ENCODE measurements at regions not wholly inside any gene's neighbourhood (a gene's known extent, or its start where the extent isn't known, plus 50 kb on each side); places are given as distances from the start of the nearest gene placed in this dataset.
"Not testable (repeated sequence)": the region's sequence is repeated elsewhere in the genome, so short reads cannot be mapped to it uniquely, and the experiment has no call there.

GRCh38 chr11:11010624-11011127 is 152.8 kb upstream of the ZBED5 start:
- DNase-seq (ENCODE audit: low read depth): no peak

GRCh38 chr11:11009179-11009578 is 151.3 kb upstream of the ZBED5 start:
- no peak for DNase-seq (ENCODE audit: low read depth)

GRCh38 chr11:11004069-11004468 is 146.2 kb upstream of the ZBED5 start:
- no peak for DNase-seq (ENCODE audit: low read depth)

- no peak for DNase-seq (ENCODE audit: low read depth)
Measured at GRCh38 chr11:11003226-11003625, 145.4 kb upstream of the ZBED5 start.

GRCh38 chr11:11000579-11001283 is 142.9 kb upstream of the ZBED5 start:
- DNase-seq (ENCODE audit: low read depth): no peak

- DNase-seq (ENCODE audit: low read depth): no peak
Measured at GRCh38 chr11:10998674-10999073, 140.8 kb upstream of the ZBED5 start.

- DNase-seq (ENCODE audit: low read depth): no peak
Measured at GRCh38 chr11:10996678-10997077, 138.8 kb upstream of the ZBED5 start.

- DNase-seq (ENCODE audit: low read depth): no peak
Measured at GRCh38 chr11:10993640-10994039, 135.8 kb upstream of the ZBED5 start.

GRCh38 chr11:10993186-10993585 is 135.3 kb upstream of the ZBED5 start:
- no peak for DNase-seq (ENCODE audit: low read depth)

GRCh38 chr11:10991393-10991792 is 133.5 kb upstream of the ZBED5 start:
- no peak for DNase-seq (ENCODE audit: low read depth)

GRCh38 chr11:10990637-10991193 is 132.9 kb upstream of the ZBED5 start:
- no peak for DNase-seq (ENCODE audit: low read depth)

- no peak for DNase-seq (ENCODE audit: low read depth)
Measured at GRCh38 chr11:10990160-10990559, 132.3 kb upstream of the ZBED5 start.

GRCh38 chr11:10986006-10986405 is 128.2 kb upstream of the ZBED5 start:
- DNase-seq (ENCODE audit: low read depth): no peak

- no peak for DNase-seq (ENCODE audit: low read depth)
Measured at GRCh38 chr11:10984742-10985141, 126.9 kb upstream of the ZBED5 start.

GRCh38 chr11:10984250-10984649 is 126.4 kb upstream of the ZBED5 start:
- no peak for DNase-seq (ENCODE audit: low read depth)

- DNase-seq (ENCODE audit: low read depth): no peak
Measured at GRCh38 chr11:10982704-10983510, 125.1 kb upstream of the ZBED5 start.

- DNase-seq (ENCODE audit: low read depth): no peak
Measured at GRCh38 chr11:10979529-10979928, 121.7 kb upstream of the ZBED5 start.

- no peak for DNase-seq (ENCODE audit: low read depth)
Measured at GRCh38 chr11:10978198-10978597, 120.3 kb upstream of the ZBED5 start.

GRCh38 chr11:10975287-10975721 is 117.5 kb upstream of the ZBED5 start:
- DNase-seq (ENCODE audit: low read depth): no peak

GRCh38 chr11:10973416-10973815 is 115.6 kb upstream of the ZBED5 start:
- DNase-seq (ENCODE audit: low read depth): no peak

- no peak for DNase-seq (ENCODE audit: low read depth)
Measured at GRCh38 chr11:10970926-10971325, 113.1 kb upstream of the ZBED5 start.

- no peak for DNase-seq (ENCODE audit: low read depth)
Measured at GRCh38 chr11:10969387-10969786, 111.5 kb upstream of the ZBED5 start.

- DNase-seq (ENCODE audit: low read depth): not testable (repeated sequence)
Measured at GRCh38 chr11:10956884-10957283, 99.0 kb upstream of the ZBED5 start.
